HEK293T (cell line): ENCODE measurements at regions not wholly inside any gene's neighbourhood (a gene's known extent, or its start where the extent isn't known, plus 50 kb on each side); places are given as distances from the start of the nearest gene placed in this dataset.

ENCODE experiments used
- BHLHE40 ChIP-seq: fragments of 450-650 bp; IDR thresholded peaks from 2 replicates; pipeline ENCODE4 v1.6.1; 2016; ENCODE audit warnings: mild to moderate bottlenecking, moderate library complexity, borderline replicate concordance
- ELF4 ChIP-seq: fragments of 450-650 bp; IDR thresholded peaks from 2 replicates; pipeline ENCODE4 v1.6.1; 2017; ENCODE audit warnings: antibody characterized with exemption
- FOXA1 ChIP-seq: fragments of 450-650 bp; IDR thresholded peaks from 2 replicates; pipeline ENCODE4 v1.6.1; 2016; ENCODE audit warnings: mild to moderate bottlenecking
- NFRKB ChIP-seq: fragments of 450-650 bp; IDR thresholded peaks from 2 replicates; pipeline ENCODE4 v1.6.1; 2016; ENCODE audit warnings: mild to moderate bottlenecking, moderate library complexity
- PKNOX1 ChIP-seq: fragments of 450-650 bp; IDR thresholded peaks from 2 replicates; pipeline ENCODE4 v1.6.1; 2016
- SP1 ChIP-seq: fragments of 450-650 bp; IDR thresholded peaks from 2 replicates; pipeline ENCODE4 v1.6.1; 2017
- SUZ12 ChIP-seq: fragments of 450-650 bp; IDR thresholded peaks from 2 replicates; pipeline ENCODE4 v1.6.1; 2016; ENCODE audit warnings: mild to moderate bottlenecking

- TF ChIP-seq NFRKB: no peak
- no peak for TF ChIP-seq FOXA1
- no peak for TF ChIP-seq ELF4
- peak; percentile 8; the same call in 1 of the 2 replicates for TF ChIP-seq PKNOX1
- TF ChIP-seq BHLHE40: no peak
- no peak for TF ChIP-seq SP1
- no peak for TF ChIP-seq SUZ12
Observed at GRCh38 chr4:181802207-181802606, 441.0 kb upstream of the TENM3 start.
